ENCODE measurements at regions not wholly inside any gene's neighbourhood (a gene's known extent, or its start where the extent isn't known, plus 50 kb on each side); places are given as distances from the start of the nearest gene placed in this dataset.

GRCh38 chr12:77577791-77578190 is 252.9 kb upstream of the NAV3 start:
- peak; percentile 57 for DNase-seq (ENCODE audit: low read depth)

GRCh38 chr12:77575376-77575919 is 255.2 kb upstream of the NAV3 start:
- DNase-seq (ENCODE audit: low read depth) = no peak

GRCh38 chr12:77572371-77572770 is 258.3 kb upstream of the NAV3 start:
- no peak for DNase-seq (ENCODE audit: low read depth)

GRCh38 chr12:77571768-77572167 is 258.9 kb upstream of the NAV3 start:
- DNase-seq (ENCODE audit: low read depth) = no peak

- no peak for DNase-seq (ENCODE audit: low read depth)
Observed at GRCh38 chr12:77571127-77571526, 259.6 kb upstream of the NAV3 start.

- DNase-seq (ENCODE audit: low read depth) = no peak
Observed at GRCh38 chr12:77569876-77570275, 260.8 kb upstream of the NAV3 start.

- no peak for DNase-seq (ENCODE audit: low read depth)
Observed at GRCh38 chr12:77560714-77561113, 270.0 kb upstream of the NAV3 start.

- no peak for DNase-seq (ENCODE audit: low read depth)
Observed at GRCh38 chr12:77559400-77560074, 271.2 kb upstream of the NAV3 start.

GRCh38 chr12:77555074-77555473 is 275.6 kb upstream of the NAV3 start:
- DNase-seq (ENCODE audit: low read depth) = no peak

- DNase-seq (ENCODE audit: low read depth) = no peak
Observed at GRCh38 chr12:77553976-77554619, 276.6 kb upstream of the NAV3 start.

- DNase-seq (ENCODE audit: low read depth) = no peak
Observed at GRCh38 chr12:77549383-77550128, 281.1 kb upstream of the NAV3 start.

- DNase-seq (ENCODE audit: low read depth) = no peak
Observed at GRCh38 chr12:77548797-77549196, 281.9 kb upstream of the NAV3 start.

- peak; percentile 10 for DNase-seq (ENCODE audit: low read depth)
Observed at GRCh38 chr12:77540097-77540496, 290.6 kb upstream of the NAV3 start.

- DNase-seq (ENCODE audit: low read depth) = peak; percentile 16
Observed at GRCh38 chr12:77537663-77538062, 293.0 kb upstream of the NAV3 start.

- DNase-seq (ENCODE audit: low read depth) = no peak
Observed at GRCh38 chr12:77535734-77536133, 295.0 kb upstream of the NAV3 start.

- DNase-seq (ENCODE audit: low read depth) = no peak
Observed at GRCh38 chr12:77531912-77532311, 298.8 kb upstream of the NAV3 start.

- DNase-seq (ENCODE audit: low read depth) = no peak
Observed at GRCh38 chr12:77522247-77522646, 308.4 kb upstream of the NAV3 start.

- peak; percentile 2 for DNase-seq (ENCODE audit: low read depth)
Observed at GRCh38 chr12:77521508-77522115, 309.1 kb upstream of the NAV3 start.

GRCh38 chr12:77514511-77514910 is 316.2 kb upstream of the NAV3 start:
- DNase-seq (ENCODE audit: low read depth) = peak; percentile 4

- DNase-seq (ENCODE audit: low read depth) = no peak
Observed at GRCh38 chr12:77510985-77511384, 319.7 kb upstream of the NAV3 start.

- no peak for DNase-seq (ENCODE audit: low read depth)
Observed at GRCh38 chr12:77504466-77504865, 326.2 kb upstream of the NAV3 start.

GRCh38 chr12:77500089-77500488 is 330.6 kb upstream of the NAV3 start:
- DNase-seq (ENCODE audit: low read depth) = no peak
